Endodermal cell (in vitro differentiated cells): ENCODE measurements at regions not wholly inside any gene's neighbourhood (a gene's known extent, or its start where the extent isn't known, plus 50 kb on each side); places are given as distances from the start of the nearest gene placed in this dataset.

Experiments used
- DNase-seq: peaks from one replicate; pipeline ENCODE4 v3.0.0-alpha.2; 2017
- H3K27ac ChIP-seq: 2 replicates; pipeline ENCODE4 v1.5.1; 2013; ENCODE audit warnings: mild to moderate bottlenecking, low read depth, low read length, moderate library complexity
- H3K27me3 ChIP-seq: 2 replicates; pipeline ENCODE4 v1.6.1; 2013; ENCODE audit warnings: mild to moderate bottlenecking, low read length, moderate library complexity; ENCODE audit not compliant: insufficient read depth, control insufficient read depth, poor library complexity, severe bottlenecking
- H3K36me3 ChIP-seq: 2 replicates; pipeline ENCODE4 v1.7.0; 2013; ENCODE audit warnings: mild to moderate bottlenecking, low read length, moderate library complexity; ENCODE audit not compliant: control insufficient read depth, insufficient read depth
- H3K4me1 ChIP-seq: one replicate; pipeline ENCODE4 v1.7.0; 2013; ENCODE audit warnings: low read length; ENCODE audit not compliant: control insufficient read depth, insufficient read depth
- H3K4me3 ChIP-seq: 2 replicates; pipeline ENCODE4 v1.5.1; 2013; ENCODE audit warnings: mild to moderate bottlenecking, low read length, moderate library complexity
- H3K9ac ChIP-seq: 2 replicates; pipeline ENCODE4 v1.6.1; 2013; ENCODE audit warnings: mild to moderate bottlenecking, low read length, moderate library complexity; ENCODE audit not compliant: poor library complexity, severe bottlenecking; ENCODE audit errors: extremely low read depth
- H3K9me3 ChIP-seq: 2 replicates; pipeline ENCODE4 v1.6.1; 2013; ENCODE audit warnings: mild to moderate bottlenecking, low read length, moderate library complexity; ENCODE audit not compliant: control insufficient read depth
- H3K27ac Mint-ChIP-seq: 2 replicates; pipeline ENCODE4 v1.8.0; 2020; ENCODE audit warnings: mixed read lengths
- H3K27me3 Mint-ChIP-seq: 2 replicates; pipeline ENCODE4 v1.8.0; 2021; ENCODE audit warnings: mild to moderate bottlenecking, mixed read lengths; ENCODE audit not compliant: insufficient read depth
- H3K36me3 Mint-ChIP-seq: 2 replicates; pipeline ENCODE4 v1.8.0; 2020; ENCODE audit warnings: low read depth, mixed read lengths
- H3K4me1 Mint-ChIP-seq: 2 replicates; pipeline ENCODE4 v1.8.0; 2020; ENCODE audit warnings: mixed read lengths
- H3K4me3 Mint-ChIP-seq: 2 replicates; pipeline ENCODE4 v1.8.0; 2020; ENCODE audit warnings: mild to moderate bottlenecking, moderate library complexity, mixed read lengths
- H3K9me3 Mint-ChIP-seq: 2 replicates; pipeline ENCODE4 v1.8.0; 2020; ENCODE audit warnings: mild to moderate bottlenecking, mixed read lengths
- CTCF ChIP-seq: fragments of 200-600 bp; sonication (generic); conservative IDR thresholded peaks from 2 replicates; pipeline ENCODE4 v1.5.0; 2021; ENCODE audit warnings: antibody characterized with exemption, mild to moderate bottlenecking
- WGBS, 2 experiments: methylation state at CpG; one replicate each; pipeline versions ENCODE4 v1.1.5 to v1.1.7; 2013; ENCODE audit warnings: missing lambda C conversion rate in 2 of 2, mixed read lengths in 1 of 2; ENCODE audit not compliant: insufficient coverage in 1 of 2, insufficient read length in 1 of 2; 5-methylcytosine and 5-hydroxymethylcytosine counted together

GRCh38 chr13:84985860-84986259 is 813.4 kb downstream of the SLITRK6 start:
- Histone ChIP-seq H3K9me3 (no peaks in the 10 kb centered on the region), H3K27ac (no peak overlapping the region), H3K36me3 (no peaks in the 10 kb centered on the region), H3K27me3 (no peaks in the 10 kb centered on the region), H3K4me3 (no peak overlapping the region), H3K9ac (no peak overlapping the region), H3K4me1 (no peaks in the 10 kb centered on the region)
- 89 to 100% methylated on average over 1 to 2 of the region's 2 CpGs for WGBS, 2 experiments
- Mint-ChIP-seq H3K9me3 (peaks cover 2% of the 10 kb centered on the region), H3K27me3 (no peaks in the 10 kb centered on the region), H3K36me3 (no peaks in the 10 kb centered on the region), H3K27ac (no peak overlapping the region), H3K4me3 (no peak overlapping the region), H3K4me1 (no peaks in the 10 kb centered on the region)
- no peak for DNase-seq
- no peak for TF ChIP-seq CTCF

GRCh38 chr13:84983321-84983720 is 815.9 kb downstream of the SLITRK6 start:
- Histone ChIP-seq H3K27me3 (no peaks in the 10 kb centered on the region), H3K36me3 (no peaks in the 10 kb centered on the region), H3K27ac (no peak overlapping the region), H3K4me3 (no peak overlapping the region), H3K9ac (no peak overlapping the region), H3K9me3 (no peaks in the 10 kb centered on the region), H3K4me1 (no peaks in the 10 kb centered on the region)
- no peaks in the 10 kb centered on the region for H3K36me3 Mint-ChIP-seq
- TF ChIP-seq CTCF = peak; percentile 48
- 100% methylated on average over 2 of the region's 2 CpGs; no CpG with 5 or more reads in 1 of the 2 experiments for WGBS, 2 experiments
- H3K9me3 Mint-ChIP-seq = no peaks in the 10 kb centered on the region
- no peak for DNase-seq
- H3K4me3 Mint-ChIP-seq = no peak overlapping the region
- no peaks in the 10 kb centered on the region for H3K4me1 Mint-ChIP-seq
- no peaks in the 10 kb centered on the region for H3K27me3 Mint-ChIP-seq
- H3K27ac Mint-ChIP-seq = no peak overlapping the region

GRCh38 chr13:84980571-84980970 is 818.6 kb downstream of the SLITRK6 start:
- Histone ChIP-seq H3K27me3 (no peaks in the 10 kb centered on the region), H3K4me3 (no peak overlapping the region), H3K4me1 (no peaks in the 10 kb centered on the region), H3K27ac (no peak overlapping the region), H3K36me3 (no peaks in the 10 kb centered on the region), H3K9me3 (no peaks in the 10 kb centered on the region), H3K9ac (no peak overlapping the region)
- H3K27ac Mint-ChIP-seq = no peak overlapping the region
- no peaks in the 10 kb centered on the region for H3K9me3 Mint-ChIP-seq
- no peaks in the 10 kb centered on the region for H3K4me1 Mint-ChIP-seq
- no peak for DNase-seq
- WGBS, 2 experiments = 91% methylated on average over 2 of the region's 2 CpGs; no CpG with 5 or more reads in 1 of the 2 experiments
- TF ChIP-seq CTCF = no peak
- H3K4me3 Mint-ChIP-seq = no peak overlapping the region
- no peaks in the 10 kb centered on the region for H3K36me3 Mint-ChIP-seq
- no peaks in the 10 kb centered on the region for H3K27me3 Mint-ChIP-seq
